Progenitor cell of endocrine pancreas (in vitro differentiated cells): ENCODE measurements at regions not wholly inside any gene's neighbourhood (a gene's known extent, or its start where the extent isn't known, plus 50 kb on each side); places are given as distances from the start of the nearest gene placed in this dataset.

Experiments used
- DNase-seq: peaks from one replicate; pipeline ENCODE4 v3.0.0; 2021; ENCODE audit warnings: low spot score; ENCODE audit not compliant: unreplicated experiment
- H3K27ac Mint-ChIP-seq: 2 replicates; pipeline ENCODE4 v1.8.0; 2021; ENCODE audit warnings: mild to moderate bottlenecking, moderate library complexity, mixed read lengths
- H3K27me3 Mint-ChIP-seq: 2 replicates; pipeline ENCODE4 v1.8.0; 2021; ENCODE audit warnings: mixed read lengths
- H3K36me3 Mint-ChIP-seq: 2 replicates; pipeline ENCODE4 v1.8.0; 2022; ENCODE audit warnings: mixed read lengths; ENCODE audit not compliant: insufficient read depth
- H3K4me1 Mint-ChIP-seq: 2 replicates; pipeline ENCODE4 v1.8.0; 2021; ENCODE audit warnings: low read depth, mixed read lengths
- H3K4me3 Mint-ChIP-seq: 2 replicates; pipeline ENCODE4 v1.8.0; 2021; ENCODE audit warnings: low read depth, mild to moderate bottlenecking, moderate library complexity, mixed read lengths
- H3K9me3 Mint-ChIP-seq: 2 replicates; pipeline ENCODE4 v1.8.0; 2021; ENCODE audit warnings: low read depth, mixed read lengths
- TF ChIP-seq, protein P1 (sequence below): fragments of 200-600 bp; sonication (generic); IDR thresholded peaks from one replicate; pipeline ENCODE4 v1.5.0; 2021; ENCODE audit warnings: antibody characterized with exemption, mild to moderate bottlenecking; ENCODE audit not compliant: unreplicated experiment

DNA sequence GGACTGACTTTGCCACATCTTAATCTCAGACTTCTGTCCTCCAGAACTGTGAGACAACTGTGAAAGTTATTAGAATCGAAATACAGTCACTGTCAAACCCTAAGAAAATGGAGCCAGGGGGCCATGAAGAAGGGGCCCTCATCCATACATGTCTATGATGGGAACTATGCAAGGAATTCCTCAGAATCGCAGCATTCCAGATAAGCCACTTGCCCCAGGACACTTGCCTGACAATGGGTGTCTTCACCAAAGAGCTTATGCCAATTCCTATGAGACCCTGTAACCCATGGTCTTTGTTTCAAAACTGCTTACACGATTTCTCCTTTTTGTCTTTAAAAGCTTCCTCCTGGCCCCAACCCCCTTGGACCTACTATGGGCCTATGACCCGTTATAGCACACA is 90.4 kb upstream of the FOXP4 start:
- H3K4me3 Mint-ChIP-seq = peak overlapping the region; percentile 9
- no peak for DNase-seq
- no peaks in the 10 kb centered on the region for H3K27me3 Mint-ChIP-seq
- H3K4me1 Mint-ChIP-seq = peaks cover 48% of the 10 kb centered on the region
- TF ChIP-seq, protein P1, sequence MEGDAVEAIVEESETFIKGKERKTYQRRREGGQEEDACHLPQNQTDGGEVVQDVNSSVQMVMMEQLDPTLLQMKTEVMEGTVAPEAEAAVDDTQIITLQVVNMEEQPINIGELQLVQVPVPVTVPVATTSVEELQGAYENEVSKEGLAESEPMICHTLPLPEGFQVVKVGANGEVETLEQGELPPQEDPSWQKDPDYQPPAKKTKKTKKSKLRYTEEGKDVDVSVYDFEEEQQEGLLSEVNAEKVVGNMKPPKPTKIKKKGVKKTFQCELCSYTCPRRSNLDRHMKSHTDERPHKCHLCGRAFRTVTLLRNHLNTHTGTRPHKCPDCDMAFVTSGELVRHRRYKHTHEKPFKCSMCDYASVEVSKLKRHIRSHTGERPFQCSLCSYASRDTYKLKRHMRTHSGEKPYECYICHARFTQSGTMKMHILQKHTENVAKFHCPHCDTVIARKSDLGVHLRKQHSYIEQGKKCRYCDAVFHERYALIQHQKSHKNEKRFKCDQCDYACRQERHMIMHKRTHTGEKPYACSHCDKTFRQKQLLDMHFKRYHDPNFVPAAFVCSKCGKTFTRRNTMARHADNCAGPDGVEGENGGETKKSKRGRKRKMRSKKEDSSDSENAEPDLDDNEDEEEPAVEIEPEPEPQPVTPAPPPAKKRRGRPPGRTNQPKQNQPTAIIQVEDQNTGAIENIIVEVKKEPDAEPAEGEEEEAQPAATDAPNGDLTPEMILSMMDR = no peak
- H3K36me3 Mint-ChIP-seq = no peaks in the 10 kb centered on the region
- H3K27ac Mint-ChIP-seq = peak overlapping the region; percentile 98
- H3K9me3 Mint-ChIP-seq = no peaks in the 10 kb centered on the region

DNA sequence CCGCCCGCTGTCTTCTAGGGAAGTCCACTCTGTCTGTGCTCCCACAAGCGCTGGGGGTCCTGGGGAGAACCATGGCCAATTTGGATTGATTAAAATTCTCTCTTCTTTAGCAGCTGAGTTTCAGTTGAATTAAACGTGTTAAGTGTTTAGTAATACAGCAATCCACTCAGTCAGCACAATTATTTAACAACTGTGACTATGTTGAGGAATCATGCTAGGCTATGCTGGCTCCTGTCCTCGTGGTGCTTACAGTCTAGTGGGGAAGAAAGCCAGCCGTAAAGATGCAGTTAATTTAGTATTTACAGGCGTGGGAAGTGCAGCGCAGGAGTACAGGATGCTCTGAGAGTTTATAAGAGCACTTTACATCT is 88.9 kb upstream of the FOXP4 start:
- Mint-ChIP-seq H3K36me3 (no peaks in the 10 kb centered on the region), H3K27me3 (no peaks in the 10 kb centered on the region), H3K27ac (peak overlapping the region; percentile 98), H3K9me3 (no peaks in the 10 kb centered on the region), H3K4me1 (peaks cover 43% of the 10 kb centered on the region), H3K4me3 (no peak overlapping the region)
- no peak for DNase-seq
- TF ChIP-seq, protein P1 = no peak

DNA sequence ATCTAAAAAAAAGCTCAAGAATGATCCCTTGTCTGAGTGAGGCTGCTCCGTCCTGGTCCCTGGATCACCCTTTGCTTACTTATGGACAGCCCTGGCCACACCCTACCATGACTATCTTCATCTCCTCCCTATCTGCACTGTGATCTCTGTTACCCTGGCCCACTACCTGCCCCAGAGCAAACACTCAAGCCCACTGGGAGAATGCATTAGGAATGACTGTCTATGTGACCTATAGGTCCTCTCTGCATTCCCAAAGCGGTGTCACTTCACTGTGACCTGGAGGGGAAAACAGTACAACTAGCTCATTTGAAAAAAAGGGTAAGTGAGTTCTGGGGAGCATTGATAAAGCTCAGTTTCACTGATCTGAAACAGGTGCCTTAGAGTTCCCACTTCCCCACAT is 86.4 kb upstream of the FOXP4 start:
- TF ChIP-seq, protein P1 = no peak
- no peaks in the 10 kb centered on the region for H3K27me3 Mint-ChIP-seq
- peaks cover 49% of the 10 kb centered on the region for H3K4me1 Mint-ChIP-seq
- H3K27ac Mint-ChIP-seq = peak overlapping the region; percentile 80
- no peaks in the 10 kb centered on the region for H3K9me3 Mint-ChIP-seq
- no peaks in the 10 kb centered on the region for H3K36me3 Mint-ChIP-seq
- H3K4me3 Mint-ChIP-seq = no peak overlapping the region
- no peak for DNase-seq

DNA sequence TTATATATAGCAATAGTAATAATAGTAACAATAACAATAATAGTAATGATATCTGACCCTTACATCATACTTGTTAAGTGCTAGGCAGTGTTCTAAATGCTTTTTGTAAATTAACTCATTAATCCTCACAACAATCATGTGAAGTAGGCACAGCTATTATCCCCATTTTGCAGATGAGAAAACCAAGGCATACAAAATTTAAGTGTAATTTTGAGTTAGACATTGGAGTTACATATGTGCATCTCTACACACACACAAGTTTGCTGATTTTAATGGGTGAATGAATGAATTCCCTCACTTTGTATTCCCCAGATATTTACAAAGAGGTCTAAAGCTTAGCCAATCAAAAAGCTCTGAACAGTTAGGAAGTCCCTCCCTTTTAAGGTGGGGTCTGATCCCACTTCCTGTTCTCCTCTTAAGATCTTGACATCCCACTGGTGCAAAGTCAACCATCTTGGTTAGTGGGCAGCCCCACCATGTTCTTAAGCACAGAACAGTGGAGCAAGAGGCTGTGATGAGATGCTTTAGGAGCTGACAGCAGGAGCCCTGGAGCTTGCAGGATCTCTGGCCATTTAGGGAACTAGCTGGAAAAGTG is 85.3 kb upstream of the FOXP4 start:
- TF ChIP-seq, protein P1 = no peak

DNA sequence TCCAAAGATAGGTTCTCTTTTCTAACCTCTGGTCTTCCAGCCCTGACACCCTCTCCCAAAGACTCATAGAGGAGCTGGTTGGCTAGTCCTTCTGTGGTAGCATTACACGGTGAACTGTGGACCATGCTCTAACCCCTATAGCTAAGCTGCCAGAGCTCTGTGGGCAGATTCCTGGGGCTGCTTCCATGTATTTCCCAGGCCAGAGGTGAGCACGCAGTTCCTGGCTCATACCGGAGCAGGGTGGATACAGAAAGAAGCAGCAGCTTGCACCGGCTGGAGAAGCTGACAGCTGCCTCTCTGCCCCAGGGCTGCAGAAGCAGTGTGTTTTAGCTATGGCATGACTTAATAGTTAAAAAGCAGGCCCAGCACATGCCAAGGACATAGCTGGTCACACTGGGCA is 84.1 kb upstream of the FOXP4 start:
- peaks cover 30% of the 10 kb centered on the region for H3K4me1 Mint-ChIP-seq
- H3K27ac Mint-ChIP-seq = no peak overlapping the region
- no peak overlapping the region for H3K4me3 Mint-ChIP-seq
- peaks cover 2% of the 10 kb centered on the region for H3K27me3 Mint-ChIP-seq
- H3K9me3 Mint-ChIP-seq = no peaks in the 10 kb centered on the region
- H3K36me3 Mint-ChIP-seq = no peaks in the 10 kb centered on the region
- DNase-seq = no peak
- TF ChIP-seq, protein P1 = no peak

More for the DNA sequence above, 85.3 kb upstream of the FOXP4 start:
- H3K27me3 Mint-ChIP-seq = peaks cover 2% of the 10 kb centered on the region
- H3K27ac Mint-ChIP-seq = no peak overlapping the region
- H3K9me3 Mint-ChIP-seq = no peaks in the 10 kb centered on the region
- no peaks in the 10 kb centered on the region for H3K36me3 Mint-ChIP-seq
- no peak for DNase-seq
- H3K4me1 Mint-ChIP-seq = peaks cover 40% of the 10 kb centered on the region
- no peak overlapping the region for H3K4me3 Mint-ChIP-seq
